ENCODE measurements at regions not wholly inside any gene's neighbourhood (a gene's known extent, or its start where the extent isn't known, plus 50 kb on each side); places are given as distances from the start of the nearest gene placed in this dataset.

GRCh38 chr17:70834039-70834438 lies 664.7 kb downstream of the KCNJ2 start:
- 87% methylated on average over 3 of the region's 3 CpGs for WGBS
- H3K4me1 ChIP-seq (ENCODE audit: insufficient read depth) = no peaks in the 10 kb centered on the region
- no peak for DNase-seq (ENCODE audit: extremely low spot score)
- H3K36me3 ChIP-seq (ENCODE audit: insufficient read depth) = no peaks in the 10 kb centered on the region
- no peak overlapping the region for H3K27ac ChIP-seq (ENCODE audit: low read depth)
- no peak overlapping the region for H3K4me3 ChIP-seq (ENCODE audit: low read depth, low read length)

GRCh38 chr17:70848785-70849184 lies 679.5 kb downstream of the KCNJ2 start:
- Histone ChIP-seq H3K27ac (ENCODE audit: low read depth) (no peak overlapping the region), H3K36me3 (ENCODE audit: insufficient read depth) (no peaks in the 10 kb centered on the region), H3K4me3 (ENCODE audit: low read depth, low read length) (no peak overlapping the region), H3K4me1 (ENCODE audit: insufficient read depth) (no peaks in the 10 kb centered on the region)
- WGBS = 57% methylated on average over 3 of the region's 3 CpGs
- no peak for DNase-seq (ENCODE audit: extremely low spot score)

- WGBS = 47% methylated on average over 8 of the region's 8 CpGs
- DNase-seq (ENCODE audit: extremely low spot score) = no peak
- H3K4me3 ChIP-seq (ENCODE audit: low read depth, low read length) = no peak overlapping the region
These were observed 686.2 kb downstream of the KCNJ2 start for GRCh38 chr17:70855401-70856054.

GRCh38 chr17:70857351-70857750 lies 688.0 kb downstream of the KCNJ2 start:
- H3K4me3 ChIP-seq (ENCODE audit: low read depth, low read length) = no peak overlapping the region
- WGBS = 77% methylated on average over 3 of the region's 3 CpGs
- H3K4me1 ChIP-seq (ENCODE audit: insufficient read depth) = no peaks in the 10 kb centered on the region
- no peak overlapping the region for H3K27ac ChIP-seq (ENCODE audit: low read depth)
- DNase-seq (ENCODE audit: extremely low spot score) = no peak
- no peaks in the 10 kb centered on the region for H3K36me3 ChIP-seq (ENCODE audit: insufficient read depth)

More at GRCh38 chr17:70855401-70856054, 686.2 kb downstream of the KCNJ2 start:
- Histone ChIP-seq H3K27ac (ENCODE audit: low read depth) (no peak overlapping the region), H3K4me1 (ENCODE audit: insufficient read depth) (no peaks in the 10 kb centered on the region), H3K36me3 (ENCODE audit: insufficient read depth) (no peaks in the 10 kb centered on the region)

- H3K4me1 ChIP-seq (ENCODE audit: insufficient read depth) = no peaks in the 10 kb centered on the region
- no peak for DNase-seq (ENCODE audit: extremely low spot score)
- H3K27ac ChIP-seq (ENCODE audit: low read depth) = no peak overlapping the region
- no peak overlapping the region for H3K4me3 ChIP-seq (ENCODE audit: low read depth, low read length)
- no peaks in the 10 kb centered on the region for H3K36me3 ChIP-seq (ENCODE audit: insufficient read depth)
- 75% methylated on average over 1 of the region's 1 CpG for WGBS
These were observed 690.5 kb downstream of the KCNJ2 start for GRCh38 chr17:70859829-70860228.

- Histone ChIP-seq H3K36me3 (ENCODE audit: insufficient read depth) (no peaks in the 10 kb centered on the region), H3K4me1 (ENCODE audit: insufficient read depth) (no peaks in the 10 kb centered on the region), H3K27ac (ENCODE audit: low read depth) (no peak overlapping the region), H3K4me3 (ENCODE audit: low read depth, low read length) (no peak overlapping the region)
- no peak for DNase-seq (ENCODE audit: extremely low spot score)
- WGBS = 76% methylated on average over 1 of the region's 1 CpG
These were observed 693.0 kb downstream of the KCNJ2 start for GRCh38 chr17:70862295-70862694.

GRCh38 chr17:70863436-70864248 lies 694.3 kb downstream of the KCNJ2 start:
- Histone ChIP-seq H3K4me1 (ENCODE audit: insufficient read depth) (no peaks in the 10 kb centered on the region), H3K4me3 (ENCODE audit: low read depth, low read length) (no peak overlapping the region), H3K27ac (ENCODE audit: low read depth) (no peak overlapping the region), H3K36me3 (ENCODE audit: insufficient read depth) (no peaks in the 10 kb centered on the region)
- no peak for DNase-seq (ENCODE audit: extremely low spot score)
- 64% methylated on average over 8 of the region's 8 CpGs for WGBS

GRCh38 chr17:70865993-70866804 lies 696.9 kb downstream of the KCNJ2 start:
- H3K36me3 ChIP-seq (ENCODE audit: insufficient read depth) = no peaks in the 10 kb centered on the region
- H3K4me3 ChIP-seq (ENCODE audit: low read depth, low read length) = no peak overlapping the region
- no peaks in the 10 kb centered on the region for H3K4me1 ChIP-seq (ENCODE audit: insufficient read depth)
- no peak for DNase-seq (ENCODE audit: extremely low spot score)
- no peak overlapping the region for H3K27ac ChIP-seq (ENCODE audit: low read depth)
- WGBS = 60% methylated on average over 5 of the region's 5 CpGs

GRCh38 chr17:70868149-70868548 lies 698.8 kb downstream of the KCNJ2 start:
- 88% methylated on average over 2 of the region's 2 CpGs for WGBS
- Histone ChIP-seq H3K27ac (ENCODE audit: low read depth) (no peak overlapping the region), H3K4me3 (ENCODE audit: low read depth, low read length) (no peak overlapping the region), H3K36me3 (ENCODE audit: insufficient read depth) (no peaks in the 10 kb centered on the region), H3K4me1 (ENCODE audit: insufficient read depth) (no peaks in the 10 kb centered on the region)
- no peak for DNase-seq (ENCODE audit: extremely low spot score)

GRCh38 chr17:70869402-70870085 lies 700.2 kb downstream of the KCNJ2 start:
- Histone ChIP-seq H3K27ac (ENCODE audit: low read depth) (no peak overlapping the region), H3K4me3 (ENCODE audit: low read depth, low read length) (no peak overlapping the region), H3K4me1 (ENCODE audit: insufficient read depth) (no peaks in the 10 kb centered on the region), H3K36me3 (ENCODE audit: insufficient read depth) (no peaks in the 10 kb centered on the region)
- no peak for DNase-seq (ENCODE audit: extremely low spot score)
- WGBS = 55% methylated on average over 2 of the region's 2 CpGs

- no peak overlapping the region for H3K4me3 ChIP-seq (ENCODE audit: low read depth, low read length)
- no peaks in the 10 kb centered on the region for H3K4me1 ChIP-seq (ENCODE audit: insufficient read depth)
- no peak overlapping the region for H3K27ac ChIP-seq (ENCODE audit: low read depth)
- WGBS = 16% methylated on average over 1 of the region's 1 CpG
- DNase-seq (ENCODE audit: extremely low spot score) = no peak
- H3K36me3 ChIP-seq (ENCODE audit: insufficient read depth) = no peaks in the 10 kb centered on the region
These were observed 702.0 kb downstream of the KCNJ2 start for GRCh38 chr17:70871180-70871818.

GRCh38 chr17:70872103-70872502 lies 702.8 kb downstream of the KCNJ2 start:
- WGBS = 23% methylated on average over 3 of the region's 3 CpGs
- H3K4me1 ChIP-seq (ENCODE audit: insufficient read depth) = no peaks in the 10 kb centered on the region
- H3K36me3 ChIP-seq (ENCODE audit: insufficient read depth) = no peaks in the 10 kb centered on the region
- no peak overlapping the region for H3K4me3 ChIP-seq (ENCODE audit: low read depth, low read length)
- no peak overlapping the region for H3K27ac ChIP-seq (ENCODE audit: low read depth)
- peak; percentile 7 for DNase-seq (ENCODE audit: extremely low spot score)

All from urinary bladder (tissue), 3 donors.